IMR-90 (cell line): ENCODE measurements at regions not wholly inside any gene's neighbourhood (a gene's known extent, or its start where the extent isn't known, plus 50 kb on each side); places are given as distances from the start of the nearest gene placed in this dataset.

Source experiments
- CEBPB ChIP-seq: IDR thresholded peaks from 2 replicates; pipeline ENCODE4 v1.6.1; 2012; ENCODE audit warnings: low read depth, low read length, improper control_type of control experiment
- MXI1 ChIP-seq: IDR thresholded peaks from 2 replicates; pipeline ENCODE4 v1.6.1; 2012; ENCODE audit warnings: low read depth, mild to moderate bottlenecking, low read length, moderate library complexity, borderline replicate concordance
- NFE2L2 ChIP-seq: fragments of 150-350 bp; IDR thresholded peaks from 2 replicates; pipeline ENCODE4 v1.6.1; 2016; ENCODE audit warnings: low read depth, mild to moderate bottlenecking, low read length
- POLR2A ChIP-seq: IDR thresholded peaks from 2 replicates; pipeline ENCODE4 v1.6.1; 2012; ENCODE audit warnings: mild to moderate bottlenecking, low read depth, low read length
- TF ChIP-seq, protein P1 (sequence below): conservative IDR thresholded peaks from 2 replicates; pipeline ENCODE4 v1.5.1; 2012; ENCODE audit warnings: mild to moderate bottlenecking, low read depth, low read length, improper control_type of control experiment

DNA sequence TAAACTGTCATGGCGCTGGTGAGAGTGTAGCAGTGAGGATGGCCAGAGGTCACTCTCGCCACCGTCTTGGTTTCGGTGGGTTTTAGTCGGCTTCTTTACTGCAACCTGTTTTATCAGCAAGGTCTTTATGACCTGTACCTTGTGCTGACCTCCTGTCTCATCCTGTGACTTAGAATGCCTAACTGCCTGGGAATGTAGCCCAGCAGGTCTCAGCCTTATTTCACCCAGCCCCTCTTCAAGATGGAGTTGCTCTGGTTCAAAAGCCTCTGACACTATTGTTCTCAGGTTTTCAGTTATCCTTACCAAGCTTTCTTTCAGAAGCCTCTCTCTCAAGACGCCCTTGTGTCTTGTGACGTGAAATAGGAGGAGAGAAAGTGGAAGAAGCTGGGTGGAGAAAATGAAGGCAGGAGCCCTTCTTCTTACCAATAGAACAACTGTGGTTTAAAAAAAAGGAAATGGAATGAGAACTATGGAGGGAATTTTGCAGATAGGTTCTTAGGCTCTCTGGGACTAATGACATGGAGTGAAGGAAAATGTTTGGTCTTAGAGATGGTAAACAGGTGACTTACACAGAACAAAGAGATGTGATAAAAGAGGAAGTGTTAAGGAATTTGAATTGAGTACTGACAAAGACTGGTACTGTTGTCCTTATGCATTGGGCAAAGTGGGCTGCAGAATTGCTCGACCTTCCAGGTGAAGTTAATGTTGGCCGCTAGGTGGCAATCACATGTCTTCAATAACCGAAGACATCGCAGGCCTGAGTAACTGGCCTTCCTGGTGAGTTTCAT, 133.3 kb upstream of the RAI14 start:
- TF ChIP-seq NFE2L2 = no peak
- TF ChIP-seq, protein P1, sequence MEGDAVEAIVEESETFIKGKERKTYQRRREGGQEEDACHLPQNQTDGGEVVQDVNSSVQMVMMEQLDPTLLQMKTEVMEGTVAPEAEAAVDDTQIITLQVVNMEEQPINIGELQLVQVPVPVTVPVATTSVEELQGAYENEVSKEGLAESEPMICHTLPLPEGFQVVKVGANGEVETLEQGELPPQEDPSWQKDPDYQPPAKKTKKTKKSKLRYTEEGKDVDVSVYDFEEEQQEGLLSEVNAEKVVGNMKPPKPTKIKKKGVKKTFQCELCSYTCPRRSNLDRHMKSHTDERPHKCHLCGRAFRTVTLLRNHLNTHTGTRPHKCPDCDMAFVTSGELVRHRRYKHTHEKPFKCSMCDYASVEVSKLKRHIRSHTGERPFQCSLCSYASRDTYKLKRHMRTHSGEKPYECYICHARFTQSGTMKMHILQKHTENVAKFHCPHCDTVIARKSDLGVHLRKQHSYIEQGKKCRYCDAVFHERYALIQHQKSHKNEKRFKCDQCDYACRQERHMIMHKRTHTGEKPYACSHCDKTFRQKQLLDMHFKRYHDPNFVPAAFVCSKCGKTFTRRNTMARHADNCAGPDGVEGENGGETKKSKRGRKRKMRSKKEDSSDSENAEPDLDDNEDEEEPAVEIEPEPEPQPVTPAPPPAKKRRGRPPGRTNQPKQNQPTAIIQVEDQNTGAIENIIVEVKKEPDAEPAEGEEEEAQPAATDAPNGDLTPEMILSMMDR = peak; percentile 76
- TF ChIP-seq MXI1 = no peak
- TF ChIP-seq CEBPB = peak; percentile 47; the same call in 1 of the 2 replicates
- 0 out of 2 replicates have a peak, but pooled peaks have one; percentile 29 for TF ChIP-seq POLR2A
